ENCODE measurements at regions not wholly inside any gene's neighbourhood (a gene's known extent, or its start where the extent isn't known, plus 50 kb on each side); places are given as distances from the start of the nearest gene placed in this dataset.

DNA sequence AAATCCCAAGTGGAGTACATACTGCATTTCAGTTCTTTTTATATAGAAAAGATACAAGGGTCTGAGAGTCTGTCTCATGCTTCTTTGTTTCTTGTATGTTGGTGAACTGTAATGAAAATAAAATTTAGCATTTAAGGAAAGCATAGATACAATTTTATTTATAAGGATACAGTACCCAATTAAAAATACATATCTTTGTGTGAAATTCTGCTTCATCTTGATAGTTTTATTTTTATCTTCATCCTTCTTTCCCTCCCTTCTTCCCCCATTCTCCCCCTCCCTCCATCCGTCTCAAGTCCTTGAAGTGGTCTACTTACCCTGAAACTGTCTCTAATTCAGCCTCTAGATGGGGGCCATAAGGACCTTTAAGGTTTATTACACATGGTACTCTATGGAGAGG is 359.8 kb downstream of the CDH7 start:
- ATAC-seq (ENCODE audit: insufficient read depth, low FRiP score) (no peak), DNase-seq (no peak)
- TF ChIP-seq CTCF (IDR thresholded peaks at IDR 0.05; ENCODE audit: control extremely low read depth, extremely low read depth): no peak
- Histone ChIP-seq H3K4me3 (no peak overlapping the region), H3K9me3 (ENCODE audit: control insufficient read depth in 4 of 4, insufficient read depth in 3 of 4, low read length in 3 of 4) (no peaks in the 10 kb centered on the region), H3K27me3 (ENCODE audit: control insufficient read depth in 3 of 3, insufficient read depth in 3 of 3, low read length in 2 of 3) (no peaks in the 10 kb centered on the region), H3K27ac (ENCODE audit: low read depth in 1 of 2, low read length in 1 of 2) (no peak overlapping the region), H3K36me3 (ENCODE audit: control insufficient read depth in 4 of 4, insufficient read depth in 4 of 4, low read length in 4 of 4) (no peaks in the 10 kb centered on the region), H3K9ac (ENCODE audit: insufficient read depth in 1 of 2, low read length in 2 of 2) (no peak overlapping the region), H3K4me1 (ENCODE audit: control insufficient read depth in 5 of 5, insufficient read depth in 5 of 5, low read length in 5 of 5) (no peaks in the 10 kb centered on the region)
- WGBS, 2 donors: 85 to 88% methylated on average over 1 of the region's 1 CpG

DNA sequence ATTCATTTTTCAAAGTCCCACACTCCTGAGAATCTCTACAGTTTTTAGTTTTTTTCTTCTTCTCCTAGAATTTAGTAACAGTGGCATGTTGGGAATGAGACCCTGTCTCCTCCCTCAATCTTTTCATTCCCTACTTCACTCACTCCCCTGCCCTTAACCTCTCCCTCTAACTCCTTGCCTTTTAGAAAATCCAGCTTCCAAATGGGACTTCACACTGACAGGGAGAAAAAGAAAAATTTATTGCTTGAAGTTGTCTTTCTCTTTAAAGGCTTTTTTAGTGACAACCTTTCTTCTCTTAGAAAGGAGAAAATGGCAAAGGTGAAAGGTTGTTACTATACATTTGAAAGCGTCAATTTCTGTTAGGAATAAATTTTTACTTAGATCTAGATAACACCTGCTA is 359.2 kb downstream of the CDH7 start:
- H3K36me3 ChIP-seq (ENCODE audit: control insufficient read depth in 4 of 4, insufficient read depth in 4 of 4, low read length in 4 of 4): no peaks in the 10 kb centered on the region
- H3K9ac ChIP-seq (ENCODE audit: insufficient read depth in 1 of 2, low read length in 2 of 2): no peak overlapping the region
- no peak overlapping the region for H3K27ac ChIP-seq (ENCODE audit: low read depth in 1 of 2, low read length in 1 of 2)
- no peaks in the 10 kb centered on the region for H3K9me3 ChIP-seq (ENCODE audit: control insufficient read depth in 4 of 4, insufficient read depth in 3 of 4, low read length in 3 of 4)
- no peak for DNase-seq
- WGBS, 2 donors: 75 to 83% methylated on average over 1 of the region's 1 CpG
- H3K27me3 ChIP-seq (ENCODE audit: control insufficient read depth in 3 of 3, insufficient read depth in 3 of 3, low read length in 2 of 3): no peaks in the 10 kb centered on the region
- TF ChIP-seq CTCF (IDR thresholded peaks at IDR 0.05; ENCODE audit: control extremely low read depth, extremely low read depth): no peak
- no peak for ATAC-seq (ENCODE audit: insufficient read depth, low FRiP score)
- H3K4me1 ChIP-seq (ENCODE audit: control insufficient read depth in 5 of 5, insufficient read depth in 5 of 5, low read length in 5 of 5): no peaks in the 10 kb centered on the region
- H3K4me3 ChIP-seq: no peak overlapping the region

DNA sequence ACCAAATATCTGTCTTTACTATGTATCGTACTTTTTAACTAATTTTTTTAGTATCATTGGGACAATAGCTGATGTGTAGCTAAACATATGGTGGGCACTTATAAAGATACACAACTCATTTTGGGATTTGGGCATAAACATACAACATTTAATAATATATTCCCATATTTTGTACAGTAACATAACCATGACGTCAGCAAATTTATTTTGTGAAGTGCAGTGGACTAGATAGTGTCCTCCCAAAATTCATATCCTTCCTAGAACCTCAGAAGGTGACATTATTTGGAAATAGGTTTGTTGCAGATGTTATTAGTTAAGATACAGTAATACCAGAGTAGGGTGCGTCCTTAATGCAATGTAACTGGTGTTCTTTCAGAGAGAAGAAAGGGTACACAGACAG is 356.7 kb downstream of the CDH7 start:
- no peaks in the 10 kb centered on the region for H3K27me3 ChIP-seq (ENCODE audit: control insufficient read depth in 3 of 3, insufficient read depth in 3 of 3, low read length in 2 of 3)
- DNase-seq (no peak), ATAC-seq (ENCODE audit: insufficient read depth, low FRiP score) (no peak)
- no peak overlapping the region for H3K27ac ChIP-seq (ENCODE audit: low read depth in 1 of 2, low read length in 1 of 2)
- H3K4me3 ChIP-seq: no peak overlapping the region
- no peaks in the 10 kb centered on the region for H3K9me3 ChIP-seq (ENCODE audit: control insufficient read depth in 4 of 4, insufficient read depth in 3 of 4, low read length in 3 of 4)
- H3K9ac ChIP-seq (ENCODE audit: insufficient read depth in 1 of 2, low read length in 2 of 2): no peak overlapping the region
- no peaks in the 10 kb centered on the region for H3K36me3 ChIP-seq (ENCODE audit: control insufficient read depth in 4 of 4, insufficient read depth in 4 of 4, low read length in 4 of 4)
- no peak for TF ChIP-seq CTCF (IDR thresholded peaks at IDR 0.05; ENCODE audit: control extremely low read depth, extremely low read depth)
- no peaks in the 10 kb centered on the region for H3K4me1 ChIP-seq (ENCODE audit: control insufficient read depth in 5 of 5, insufficient read depth in 5 of 5, low read length in 5 of 5)
- 93 to 94% methylated on average over 3 of the region's 3 CpGs for WGBS, 2 donors

GRCh38 chr18:66105016-66105415 is 354.2 kb downstream of the CDH7 start:
- no peak for ATAC-seq (ENCODE audit: insufficient read depth, low FRiP score)
- Histone ChIP-seq H3K36me3 (ENCODE audit: control insufficient read depth in 4 of 4, insufficient read depth in 4 of 4, low read length in 4 of 4) (no peaks in the 10 kb centered on the region), H3K9me3 (ENCODE audit: control insufficient read depth in 4 of 4, insufficient read depth in 3 of 4, low read length in 3 of 4) (no peaks in the 10 kb centered on the region), H3K4me3 (no peak overlapping the region), H3K27ac (ENCODE audit: low read depth in 1 of 2, low read length in 1 of 2) (no peak overlapping the region), H3K9ac (ENCODE audit: insufficient read depth in 1 of 2, low read length in 2 of 2) (no peak overlapping the region), H3K27me3 (ENCODE audit: control insufficient read depth in 3 of 3, insufficient read depth in 3 of 3, low read length in 2 of 3) (no peaks in the 10 kb centered on the region), H3K4me1 (ENCODE audit: control insufficient read depth in 5 of 5, insufficient read depth in 5 of 5, low read length in 5 of 5) (no peaks in the 10 kb centered on the region)
- TF ChIP-seq CTCF (IDR thresholded peaks at IDR 0.05; ENCODE audit: control extremely low read depth, extremely low read depth): no peak
- no peak for DNase-seq
- WGBS, 2 donors: 51 to 52% methylated on average over 4 of the region's 4 CpGs

Data from lung (tissue), 11 donors.